GM23338 (cell line): ENCODE measurements at regions not wholly inside any gene's neighbourhood (a gene's known extent, or its start where the extent isn't known, plus 50 kb on each side); places are given as distances from the start of the nearest gene placed in this dataset.

Experiments
- ATAC-seq: fragments of 200-7000 bp; cut with Tn5 transposase; 3 replicates; pipeline ENCODE4 v1.9.1; 2020
- DNase-seq: peaks from one replicate; pipeline ENCODE4 v3.0.0-alpha.2; 2015; ENCODE audit warnings: low spot score
- H2AFZ ChIP-seq: fragments of 200-600 bp; sonication (generic); 2 replicates; pipeline ENCODE4 v1.8.0; 2016; ENCODE audit warnings: antibody characterized with exemption, mild to moderate bottlenecking, moderate library complexity
- H3F3A ChIP-seq: fragments of 200-600 bp; sonication (generic); replicated peaks from 2 replicates; pipeline ENCODE4 v1.8.0; 2017; ENCODE audit warnings: antibody characterized with exemption, mixed run types, low read depth
- H3K27ac ChIP-seq: fragments of 200-600 bp; sonication (generic); 2 replicates; pipeline ENCODE4 v1.6.1; 2016; ENCODE audit warnings: low read depth
- H3K27me3 ChIP-seq: fragments of 200-600 bp; sonication (generic); 2 replicates; pipeline ENCODE4 v1.8.0; 2016; ENCODE audit warnings: mild to moderate bottlenecking, mixed run types, moderate library complexity; ENCODE audit not compliant: insufficient read depth
- H3K36me3 ChIP-seq: fragments of 200-600 bp; sonication (generic); 2 replicates; pipeline ENCODE4 v1.8.0; 2016; ENCODE audit warnings: mild to moderate bottlenecking; ENCODE audit not compliant: insufficient read depth
- H3K4me1 ChIP-seq: fragments of 200-600 bp; sonication (generic); 2 replicates; pipeline ENCODE4 v1.8.0; 2016; ENCODE audit warnings: mild to moderate bottlenecking, moderate library complexity; ENCODE audit not compliant: insufficient read depth
- H3K4me2 ChIP-seq: fragments of 200-600 bp; sonication (generic); 2 replicates; pipeline ENCODE4 v1.7.1; 2017; ENCODE audit warnings: mixed run types
- H3K4me3 ChIP-seq: fragments of 200-600 bp; sonication (generic); 2 replicates; pipeline ENCODE4 v1.6.1; 2016; ENCODE audit warnings: mixed run types
- H3K79me2 ChIP-seq: fragments of 200-600 bp; sonication (generic); replicated peaks from 2 replicates; pipeline ENCODE4 v1.8.0; 2017; ENCODE audit warnings: mild to moderate bottlenecking; ENCODE audit not compliant: insufficient read depth
- H3K9me2 ChIP-seq: fragments of 200-600 bp; sonication (generic); 2 replicates; pipeline ENCODE4 v1.8.0; 2017; ENCODE audit not compliant: insufficient read depth
- H4K20me1 ChIP-seq: fragments of 200-600 bp; sonication (generic); replicated peaks from 2 replicates; pipeline ENCODE4 v1.8.0; 2017; ENCODE audit warnings: mild to moderate bottlenecking; ENCODE audit not compliant: insufficient read depth
- H3K27ac Mint-ChIP-seq: 2 replicates; pipeline ENCODE4 v1.8.0; 2020; ENCODE audit warnings: inconsistent platforms, mild to moderate bottlenecking, moderate library complexity, mixed read lengths
- H3K27me3 Mint-ChIP-seq: 3 replicates; pipeline ENCODE4 v1.8.0; 2022; ENCODE audit warnings: low read depth, mild to moderate bottlenecking, moderate library complexity, mixed read lengths, inconsistent platforms; ENCODE audit not compliant: insufficient read depth, poor library complexity
- H3K36me3 Mint-ChIP-seq: 3 replicates; pipeline ENCODE4 v1.8.0; 2021; ENCODE audit warnings: low read depth, mild to moderate bottlenecking, inconsistent platforms, moderate library complexity, mixed read lengths
- H3K4me1 Mint-ChIP-seq: 3 replicates; pipeline ENCODE4 v1.8.0; 2020; ENCODE audit warnings: mild to moderate bottlenecking, inconsistent platforms, mixed read lengths
- H3K4me3 Mint-ChIP-seq: 3 replicates; pipeline ENCODE4 v1.8.0; 2021; ENCODE audit warnings: moderate library complexity, mild to moderate bottlenecking, inconsistent platforms, mixed read lengths
- H3K9me3 Mint-ChIP-seq: 3 replicates; pipeline ENCODE4 v1.8.0; 2020; ENCODE audit warnings: moderate library complexity, mild to moderate bottlenecking, inconsistent platforms, mixed read lengths
- CREB1 ChIP-seq: fragments of 250-450 bp; sonication (Bioruptor Pico); IDR thresholded peaks from 2 replicates; pipeline ENCODE4 v1.5.0; 2020; ENCODE audit warnings: low read depth, mild to moderate bottlenecking, moderate library complexity
- CTCF ChIP-seq, 2 experiments: fragments of 200-600 bp in 1 of 2; sonication (generic) in 1 of 2; conservative IDR thresholded peaks; 2 replicates each; pipeline versions ENCODE4 v1.5.1 to v1.6.1; 2016 to 2017; ENCODE audit warnings: antibody characterized with exemption in 2 of 2, low read depth in 2 of 2, mild to moderate bottlenecking in 2 of 2, moderate library complexity in 1 of 2
- EZH2 ChIP-seq: fragments of 200-600 bp; sonication (generic); IDR thresholded peaks from one replicate; pipeline ENCODE4 v1.8.0; 2017; ENCODE audit warnings: antibody characterized with exemption, mild to moderate bottlenecking, low read depth; ENCODE audit not compliant: unreplicated experiment
- EZH2phosphoT487 ChIP-seq: fragments of 200-600 bp; sonication (generic); IDR thresholded peaks from one replicate; pipeline ENCODE4 v1.8.1; 2018; ENCODE audit warnings: antibody characterized with exemption; ENCODE audit not compliant: unreplicated experiment
- JUNB ChIP-seq: IDR thresholded peaks from one replicate; pipeline ENCODE4 v1.6.1; 2016; ENCODE audit warnings: antibody characterized with exemption; ENCODE audit not compliant: unreplicated experiment
- NANOG ChIP-seq: IDR thresholded peaks from 2 replicates; pipeline ENCODE4 v1.6.1; 2016; ENCODE audit warnings: antibody characterized with exemption, borderline replicate concordance
- POLR2AphosphoS5 ChIP-seq: IDR thresholded peaks from 2 replicates; pipeline ENCODE4 v1.6.1; 2016; ENCODE audit warnings: antibody characterized with exemption, low read depth
- STAT1 ChIP-seq: IDR thresholded peaks from one replicate; pipeline ENCODE4 v1.6.1; 2016; ENCODE audit warnings: antibody characterized with exemption; ENCODE audit not compliant: unreplicated experiment
- ZNF114 ChIP-seq: fragments of 250-450 bp; sonication (Bioruptor Pico); IDR thresholded peaks from 2 replicates; pipeline ENCODE4 v1.5.0; 2020; ENCODE audit warnings: mild to moderate bottlenecking, moderate library complexity
- ZNF331 ChIP-seq: fragments of 250-450 bp; sonication (Bioruptor Pico); IDR thresholded peaks from 2 replicates; pipeline ENCODE4 v1.5.0; 2020; ENCODE audit warnings: low read depth, mild to moderate bottlenecking, moderate library complexity
- TF ChIP-seq, protein P1 (sequence below): IDR thresholded peaks from 2 replicates; pipeline ENCODE4 v1.6.1; 2016; ENCODE audit warnings: antibody characterized with exemption
- TF ChIP-seq, protein P2 (sequence below): IDR thresholded peaks from one replicate; pipeline ENCODE4 v1.6.1; 2018; ENCODE audit warnings: antibody characterized with exemption; ENCODE audit not compliant: unreplicated experiment
- TF ChIP-seq, protein P3 (sequence below): fragments of 250-450 bp; sonication (Bioruptor Pico); IDR thresholded peaks from 2 replicates; pipeline ENCODE4 v1.5.0; 2020; ENCODE audit warnings: mild to moderate bottlenecking, moderate library complexity

DNA sequence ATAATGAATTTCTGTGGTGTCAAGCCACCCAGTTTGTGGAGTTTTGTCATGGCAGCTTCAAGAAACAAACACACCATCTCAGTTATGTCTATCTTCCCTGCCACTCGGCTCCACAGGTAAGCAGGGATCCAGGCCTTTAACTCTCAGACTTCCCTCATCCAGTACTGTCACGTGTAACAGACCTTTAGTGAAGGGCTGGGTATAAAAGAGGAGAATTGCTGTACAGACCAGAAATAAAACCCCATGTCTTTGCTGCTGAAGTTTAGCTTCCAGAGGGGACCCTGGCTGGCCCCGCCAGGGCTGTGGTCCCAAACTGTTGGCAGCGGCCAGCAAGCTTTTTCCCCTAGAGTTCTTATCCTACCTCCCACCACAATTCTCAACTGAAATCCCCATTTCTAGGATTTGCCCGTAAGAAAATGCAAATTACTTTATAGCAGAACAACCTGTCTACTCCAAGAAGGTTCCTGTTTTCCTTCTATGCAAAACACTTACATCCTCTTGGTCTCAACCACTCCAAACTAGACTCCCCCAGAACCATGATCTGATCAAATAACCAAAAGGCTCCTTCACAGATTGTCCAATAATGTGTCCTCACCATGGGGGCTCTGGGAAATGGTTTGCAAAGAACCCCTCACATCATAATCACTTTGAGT is 438.0 kb upstream of the ID2 start:
- no peaks in the 10 kb centered on the region for H4K20me1 ChIP-seq
- H3K36me3 ChIP-seq, result no peaks in the 10 kb centered on the region; the same call in 1 of the 2 replicates
- no peak overlapping the region for H3K27ac Mint-ChIP-seq
- no peak for ATAC-seq
- H3K4me3 ChIP-seq, result no peak overlapping the region
- H3K79me2 ChIP-seq, result no peaks in the 10 kb centered on the region
- H3K9me3 Mint-ChIP-seq, result peaks cover 35% of the 10 kb centered on the region
- H2AFZ ChIP-seq, result no peak overlapping the region
- peaks cover 6% of the 10 kb centered on the region for H3K27me3 Mint-ChIP-seq
- peaks cover 10% of the 10 kb centered on the region for H3K4me1 ChIP-seq
- peaks cover 30% of the 10 kb centered on the region for H3K36me3 Mint-ChIP-seq
- peaks cover 19% of the 10 kb centered on the region for H3K9me2 ChIP-seq
- DNase-seq, result no peak
- TF ChIP-seq STAT1 (no peak), ZNF114 (CRISPR knock-in tag) (no peak), EZH2 (no peak), ZNF331 (CRISPR knock-in tag) (no peak), CTCF (conservative IDR thresholded peaks at IDR 0.05; ENCODE audit: low read depth in 2 of 2) (no peak), CREB1 (CRISPR knock-in tag) (no peak), POLR2AphosphoS5 (no peak), NANOG (no peak), EZH2phosphoT487 (no peak), JUNB (no peak)
- TF ChIP-seq, protein P1, sequence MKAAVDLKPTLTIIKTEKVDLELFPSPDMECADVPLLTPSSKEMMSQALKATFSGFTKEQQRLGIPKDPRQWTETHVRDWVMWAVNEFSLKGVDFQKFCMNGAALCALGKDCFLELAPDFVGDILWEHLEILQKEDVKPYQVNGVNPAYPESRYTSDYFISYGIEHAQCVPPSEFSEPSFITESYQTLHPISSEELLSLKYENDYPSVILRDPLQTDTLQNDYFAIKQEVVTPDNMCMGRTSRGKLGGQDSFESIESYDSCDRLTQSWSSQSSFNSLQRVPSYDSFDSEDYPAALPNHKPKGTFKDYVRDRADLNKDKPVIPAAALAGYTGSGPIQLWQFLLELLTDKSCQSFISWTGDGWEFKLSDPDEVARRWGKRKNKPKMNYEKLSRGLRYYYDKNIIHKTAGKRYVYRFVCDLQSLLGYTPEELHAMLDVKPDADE, result no peak
- TF ChIP-seq, protein P2, sequence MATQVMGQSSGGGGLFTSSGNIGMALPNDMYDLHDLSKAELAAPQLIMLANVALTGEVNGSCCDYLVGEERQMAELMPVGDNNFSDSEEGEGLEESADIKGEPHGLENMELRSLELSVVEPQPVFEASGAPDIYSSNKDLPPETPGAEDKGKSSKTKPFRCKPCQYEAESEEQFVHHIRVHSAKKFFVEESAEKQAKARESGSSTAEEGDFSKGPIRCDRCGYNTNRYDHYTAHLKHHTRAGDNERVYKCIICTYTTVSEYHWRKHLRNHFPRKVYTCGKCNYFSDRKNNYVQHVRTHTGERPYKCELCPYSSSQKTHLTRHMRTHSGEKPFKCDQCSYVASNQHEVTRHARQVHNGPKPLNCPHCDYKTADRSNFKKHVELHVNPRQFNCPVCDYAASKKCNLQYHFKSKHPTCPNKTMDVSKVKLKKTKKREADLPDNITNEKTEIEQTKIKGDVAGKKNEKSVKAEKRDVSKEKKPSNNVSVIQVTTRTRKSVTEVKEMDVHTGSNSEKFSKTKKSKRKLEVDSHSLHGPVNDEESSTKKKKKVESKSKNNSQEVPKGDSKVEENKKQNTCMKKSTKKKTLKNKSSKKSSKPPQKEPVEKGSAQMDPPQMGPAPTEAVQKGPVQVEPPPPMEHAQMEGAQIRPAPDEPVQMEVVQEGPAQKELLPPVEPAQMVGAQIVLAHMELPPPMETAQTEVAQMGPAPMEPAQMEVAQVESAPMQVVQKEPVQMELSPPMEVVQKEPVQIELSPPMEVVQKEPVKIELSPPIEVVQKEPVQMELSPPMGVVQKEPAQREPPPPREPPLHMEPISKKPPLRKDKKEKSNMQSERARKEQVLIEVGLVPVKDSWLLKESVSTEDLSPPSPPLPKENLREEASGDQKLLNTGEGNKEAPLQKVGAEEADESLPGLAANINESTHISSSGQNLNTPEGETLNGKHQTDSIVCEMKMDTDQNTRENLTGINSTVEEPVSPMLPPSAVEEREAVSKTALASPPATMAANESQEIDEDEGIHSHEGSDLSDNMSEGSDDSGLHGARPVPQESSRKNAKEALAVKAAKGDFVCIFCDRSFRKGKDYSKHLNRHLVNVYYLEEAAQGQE, result no peak
- TF ChIP-seq, protein P3, sequence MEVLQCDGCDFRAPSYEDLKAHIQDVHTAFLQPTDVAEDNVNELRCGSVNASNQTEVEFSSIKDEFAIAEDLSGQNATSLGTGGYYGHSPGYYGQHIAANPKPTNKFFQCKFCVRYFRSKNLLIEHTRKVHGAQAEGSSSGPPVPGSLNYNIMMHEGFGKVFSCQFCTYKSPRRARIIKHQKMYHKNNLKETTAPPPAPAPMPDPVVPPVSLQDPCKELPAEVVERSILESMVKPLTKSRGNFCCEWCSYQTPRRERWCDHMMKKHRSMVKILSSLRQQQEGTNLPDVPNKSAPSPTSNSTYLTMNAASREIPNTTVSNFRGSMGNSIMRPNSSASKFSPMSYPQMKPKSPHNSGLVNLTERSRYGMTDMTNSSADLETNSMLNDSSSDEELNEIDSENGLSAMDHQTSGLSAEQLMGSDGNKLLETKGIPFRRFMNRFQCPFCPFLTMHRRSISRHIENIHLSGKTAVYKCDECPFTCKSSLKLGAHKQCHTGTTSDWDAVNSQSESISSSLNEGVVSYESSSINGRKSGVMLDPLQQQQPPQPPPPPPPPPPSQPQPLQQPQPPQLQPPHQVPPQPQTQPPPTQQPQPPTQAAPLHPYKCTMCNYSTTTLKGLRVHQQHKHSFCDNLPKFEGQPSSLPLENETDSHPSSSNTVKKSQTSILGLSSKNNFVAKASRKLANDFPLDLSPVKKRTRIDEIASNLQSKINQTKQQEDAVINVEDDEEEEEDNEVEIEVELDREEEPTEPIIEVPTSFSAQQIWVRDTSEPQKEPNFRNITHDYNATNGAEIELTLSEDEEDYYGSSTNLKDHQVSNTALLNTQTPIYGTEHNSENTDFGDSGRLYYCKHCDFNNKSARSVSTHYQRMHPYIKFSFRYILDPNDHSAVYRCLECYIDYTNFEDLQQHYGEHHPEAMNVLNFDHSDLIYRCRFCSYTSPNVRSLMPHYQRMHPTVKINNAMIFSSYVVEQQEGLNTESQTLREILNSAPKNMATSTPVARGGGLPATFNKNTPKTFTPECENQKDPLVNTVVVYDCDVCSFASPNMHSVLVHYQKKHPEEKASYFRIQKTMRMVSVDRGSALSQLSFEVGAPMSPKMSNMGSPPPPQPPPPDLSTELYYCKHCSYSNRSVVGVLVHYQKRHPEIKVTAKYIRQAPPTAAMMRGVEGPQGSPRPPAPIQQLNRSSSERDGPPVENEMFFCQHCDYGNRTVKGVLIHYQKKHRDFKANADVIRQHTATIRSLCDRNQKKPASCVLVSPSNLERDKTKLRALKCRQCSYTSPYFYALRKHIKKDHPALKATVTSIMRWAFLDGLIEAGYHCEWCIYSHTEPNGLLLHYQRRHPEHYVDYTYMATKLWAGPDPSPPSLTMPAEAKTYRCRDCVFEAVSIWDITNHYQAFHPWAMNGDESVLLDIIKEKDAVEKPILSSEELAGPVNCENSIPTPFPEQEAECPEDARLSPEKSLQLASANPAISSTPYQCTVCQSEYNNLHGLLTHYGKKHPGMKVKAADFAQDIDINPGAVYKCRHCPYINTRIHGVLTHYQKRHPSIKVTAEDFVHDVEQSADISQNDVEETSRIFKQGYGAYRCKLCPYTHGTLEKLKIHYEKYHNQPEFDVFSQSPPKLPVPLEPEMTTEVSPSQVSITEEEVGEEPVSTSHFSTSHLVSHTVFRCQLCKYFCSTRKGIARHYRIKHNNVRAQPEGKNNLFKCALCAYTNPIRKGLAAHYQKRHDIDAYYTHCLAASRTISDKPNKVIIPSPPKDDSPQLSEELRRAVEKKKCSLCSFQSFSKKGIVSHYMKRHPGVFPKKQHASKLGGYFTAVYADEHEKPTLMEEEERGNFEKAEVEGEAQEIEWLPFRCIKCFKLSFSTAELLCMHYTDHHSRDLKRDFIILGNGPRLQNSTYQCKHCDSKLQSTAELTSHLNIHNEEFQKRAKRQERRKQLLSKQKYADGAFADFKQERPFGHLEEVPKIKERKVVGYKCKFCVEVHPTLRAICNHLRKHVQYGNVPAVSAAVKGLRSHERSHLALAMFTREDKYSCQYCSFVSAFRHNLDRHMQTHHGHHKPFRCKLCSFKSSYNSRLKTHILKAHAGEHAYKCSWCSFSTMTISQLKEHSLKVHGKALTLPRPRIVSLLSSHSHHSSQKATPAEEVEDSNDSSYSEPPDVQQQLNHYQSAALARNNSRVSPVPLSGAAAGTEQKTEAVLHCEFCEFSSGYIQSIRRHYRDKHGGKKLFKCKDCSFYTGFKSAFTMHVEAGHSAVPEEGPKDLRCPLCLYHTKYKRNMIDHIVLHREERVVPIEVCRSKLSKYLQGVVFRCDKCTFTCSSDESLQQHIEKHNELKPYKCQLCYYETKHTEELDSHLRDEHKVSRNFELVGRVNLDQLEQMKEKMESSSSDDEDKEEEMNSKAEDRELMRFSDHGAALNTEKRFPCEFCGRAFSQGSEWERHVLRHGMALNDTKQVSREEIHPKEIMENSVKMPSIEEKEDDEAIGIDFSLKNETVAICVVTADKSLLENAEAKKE (CRISPR knock-in tag), result no peak
- no peak overlapping the region for H3K4me2 ChIP-seq
- no peak overlapping the region for H3K4me3 Mint-ChIP-seq
- no peaks in the 10 kb centered on the region for H3K27me3 ChIP-seq
- peaks cover 13% of the 10 kb centered on the region for H3K4me1 Mint-ChIP-seq
- H3F3A ChIP-seq, result peaks cover 5% of the 10 kb centered on the region; the same call in 1 of the 2 replicates
- no peak overlapping the region for H3K27ac ChIP-seq
